ENCODE measurements at regions not wholly inside any gene's neighbourhood (a gene's known extent, or its start where the extent isn't known, plus 50 kb on each side); places are given as distances from the start of the nearest gene placed in this dataset.
A peak's percentile ranks its signal among the peaks of the same experiment; 100 is the strongest.
"Not testable (repeated sequence)": the region's sequence is repeated elsewhere in the genome, so short reads cannot be mapped to it uniquely, and the experiment has no call there.

- DNase-seq (ENCODE audit: low read depth), result not testable (repeated sequence)
Measured at GRCh38 chr2:146403546-146404160, 1441.2 kb upstream of the ACVR2A start.

DNA sequence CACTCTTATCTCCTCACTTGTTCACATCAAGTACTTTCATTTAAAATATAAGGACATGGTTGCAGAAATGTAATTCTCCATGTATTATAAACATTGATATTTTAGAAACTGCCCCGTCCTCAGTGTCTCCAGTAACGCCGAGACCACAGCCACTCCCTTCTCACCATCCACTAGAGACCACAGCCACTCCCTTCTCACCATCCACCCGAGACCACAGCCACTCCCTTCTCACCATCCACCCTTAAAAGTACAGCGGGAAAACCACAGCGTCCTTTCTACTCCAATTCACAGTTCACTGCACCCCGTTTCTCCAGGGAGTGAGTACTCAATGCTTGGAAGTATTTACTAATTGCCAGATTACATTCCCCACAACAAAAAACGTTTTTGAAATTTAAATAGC, 1452.2 kb upstream of the ACVR2A start:
- no peak for DNase-seq (ENCODE audit: low read depth)

DNA sequence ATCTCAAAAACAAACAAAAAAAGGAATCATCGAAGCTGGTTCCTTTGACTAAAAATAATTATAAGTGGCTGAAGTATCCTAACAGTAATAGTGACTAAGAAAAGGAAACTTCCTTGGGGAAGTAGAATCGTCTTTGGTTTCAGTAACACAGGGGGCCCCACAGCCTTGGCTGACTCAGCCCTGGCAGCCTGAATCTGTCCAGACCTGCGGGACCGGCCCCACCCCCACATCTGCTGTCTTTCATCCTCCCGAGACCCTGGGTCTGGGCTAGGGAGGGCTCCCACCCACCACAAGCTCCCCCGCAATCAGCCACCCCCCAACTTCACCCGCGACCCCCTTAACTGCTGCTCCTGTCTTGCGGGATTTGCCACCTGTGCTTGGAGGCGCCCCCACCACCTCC, 1452.6 kb upstream of the ACVR2A start:
- DNase-seq (ENCODE audit: low read depth), result no peak

GRCh38 chr2:146388757-146389156, 1456.1 kb upstream of the ACVR2A start:
- no peak for DNase-seq (ENCODE audit: low read depth)

- no peak for DNase-seq (ENCODE audit: low read depth)
Measured at GRCh38 chr2:146386096-146386495, 1458.7 kb upstream of the ACVR2A start.

- no peak for DNase-seq (ENCODE audit: low read depth)
Measured at GRCh38 chr2:146385031-146385430, 1459.8 kb upstream of the ACVR2A start.

GRCh38 chr2:146376511-146377064, 1468.2 kb upstream of the ACVR2A start:
- no peak for DNase-seq (ENCODE audit: low read depth)

DNA sequence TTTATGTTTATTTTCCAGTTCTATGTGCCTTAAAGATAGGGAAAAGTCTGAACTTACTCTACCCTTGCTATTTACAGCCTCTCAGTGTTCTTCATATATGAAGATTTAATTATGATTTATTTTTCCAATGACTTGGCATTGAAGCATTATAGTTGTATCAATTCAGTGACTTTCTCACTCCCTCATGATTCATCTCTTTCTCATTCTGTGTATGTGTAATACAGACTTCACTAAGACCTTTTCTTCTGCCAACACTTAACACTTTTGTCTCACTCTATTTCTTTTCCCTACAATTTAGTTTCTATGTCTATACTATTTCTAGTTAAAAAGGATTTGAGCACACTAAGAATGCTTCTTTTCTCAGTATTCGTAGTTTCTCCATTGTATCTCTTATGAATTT, 1470.3 kb upstream of the ACVR2A start:
- DNase-seq (ENCODE audit: low read depth), result no peak

DNA sequence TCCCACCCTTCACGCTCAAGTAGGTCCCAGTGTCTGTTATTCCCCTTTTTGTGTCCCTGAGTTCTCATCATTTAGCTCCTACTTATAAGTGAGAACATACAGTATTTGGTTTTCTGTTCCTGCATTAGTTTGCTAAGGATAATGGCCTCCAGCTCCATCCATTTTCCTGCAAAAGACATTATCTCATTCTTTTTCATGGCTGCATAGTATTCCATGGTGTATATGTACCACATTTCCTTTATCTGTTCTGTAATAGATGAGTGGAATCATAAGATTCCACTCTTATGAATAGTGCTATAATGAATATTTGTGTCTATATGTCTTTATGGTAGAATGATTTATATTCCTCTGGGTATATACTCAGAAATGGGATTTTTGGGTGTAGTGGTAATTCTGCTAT, 1473.5 kb upstream of the ACVR2A start:
- not testable (repeated sequence) for DNase-seq (ENCODE audit: low read depth)

- no peak for DNase-seq (ENCODE audit: low read depth)
Measured at GRCh38 chr2:146370826-146371225, 1474.0 kb upstream of the ACVR2A start.

GRCh38 chr2:146366276-146366675, 1478.6 kb upstream of the ACVR2A start:
- DNase-seq (ENCODE audit: low read depth), result no peak

DNA sequence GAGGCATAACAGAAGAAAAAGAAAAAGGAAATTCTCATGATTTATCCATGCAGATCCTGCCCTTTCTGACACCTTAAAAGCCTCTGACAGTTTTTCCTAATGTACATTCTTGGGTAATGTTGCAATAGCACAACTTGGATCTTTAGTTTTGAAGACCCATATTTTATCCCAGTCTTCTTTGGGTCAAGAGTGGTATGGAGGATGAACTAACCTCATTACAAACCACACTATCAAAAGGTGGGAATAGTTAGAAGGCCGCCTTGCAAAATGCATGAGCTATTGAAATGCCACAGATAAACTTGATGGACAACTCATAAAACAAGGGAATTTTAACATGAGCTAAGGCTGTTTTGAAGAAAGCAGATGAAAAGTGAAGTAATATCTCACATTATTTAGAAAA, 1479.8 kb upstream of the ACVR2A start:
- no peak for DNase-seq (ENCODE audit: low read depth)

GRCh38 chr2:146363731-146364130, 1481.1 kb upstream of the ACVR2A start:
- DNase-seq (ENCODE audit: low read depth), result no peak

DNA sequence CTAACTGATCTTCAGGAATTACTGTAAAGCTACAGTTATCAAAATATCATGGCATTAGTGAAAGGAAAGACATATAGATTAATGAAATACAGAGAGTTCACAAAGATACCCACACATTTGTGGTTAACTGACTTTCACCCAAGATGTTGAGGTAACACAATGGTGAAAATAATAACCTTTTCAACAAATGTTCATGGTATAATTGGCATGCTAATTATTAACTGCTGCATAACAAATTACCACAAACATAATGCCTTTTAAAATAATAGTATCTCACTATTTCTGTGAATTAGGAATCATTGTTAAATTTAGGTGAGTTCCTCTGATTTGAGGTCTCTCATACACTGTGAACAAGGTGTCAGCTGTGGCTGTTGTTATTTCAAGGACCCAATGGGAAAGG, 1493.1 kb upstream of the ACVR2A start:
- DNase-seq (ENCODE audit: low read depth), result no peak

- DNase-seq (ENCODE audit: low read depth), result no peak
Measured at GRCh38 chr2:146349334-146349733, 1495.5 kb upstream of the ACVR2A start.

DNA sequence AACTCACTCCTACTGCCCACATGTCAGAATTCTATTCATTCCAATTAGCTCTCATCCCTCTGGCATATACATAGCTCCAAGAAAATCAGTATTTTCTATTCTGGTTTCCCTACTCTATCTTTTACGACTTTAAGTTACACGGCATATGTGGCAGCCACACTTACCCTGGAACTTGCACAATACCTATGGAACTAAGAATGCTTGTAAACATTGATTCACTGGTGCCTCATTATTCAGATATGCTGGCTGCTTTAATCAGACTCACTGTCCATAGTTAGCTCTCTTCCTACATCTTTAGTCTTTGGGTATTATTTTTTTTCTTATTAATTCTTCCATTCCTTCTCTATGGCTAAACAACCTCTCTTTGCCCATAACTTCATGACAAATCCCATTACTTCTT, 1519.9 kb upstream of the ACVR2A start:
- DNase-seq (ENCODE audit: low read depth), result no peak

DNA sequence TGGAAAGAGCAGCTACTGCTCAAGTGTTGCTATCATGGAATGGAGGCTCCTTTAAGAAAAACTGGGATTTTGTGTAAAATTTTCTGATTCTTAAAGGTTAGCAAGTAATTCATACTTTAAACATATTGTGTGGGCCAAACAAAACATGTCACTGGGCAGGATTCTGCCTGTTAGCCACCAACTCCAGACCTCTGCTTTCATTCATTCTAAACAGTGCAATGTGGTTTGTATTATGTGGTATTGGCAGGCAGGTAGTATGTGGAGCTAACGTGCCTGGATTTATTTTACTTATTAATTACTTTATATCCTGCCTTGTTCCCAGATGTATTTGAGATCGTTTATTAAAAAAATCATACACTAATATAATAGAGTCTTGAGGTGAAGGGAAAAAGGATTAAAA, 1521.3 kb upstream of the ACVR2A start:
- DNase-seq (ENCODE audit: low read depth), result no peak

- DNase-seq (ENCODE audit: low read depth), result no peak
Measured at GRCh38 chr2:146321175-146321574, 1523.7 kb upstream of the ACVR2A start.

DNA sequence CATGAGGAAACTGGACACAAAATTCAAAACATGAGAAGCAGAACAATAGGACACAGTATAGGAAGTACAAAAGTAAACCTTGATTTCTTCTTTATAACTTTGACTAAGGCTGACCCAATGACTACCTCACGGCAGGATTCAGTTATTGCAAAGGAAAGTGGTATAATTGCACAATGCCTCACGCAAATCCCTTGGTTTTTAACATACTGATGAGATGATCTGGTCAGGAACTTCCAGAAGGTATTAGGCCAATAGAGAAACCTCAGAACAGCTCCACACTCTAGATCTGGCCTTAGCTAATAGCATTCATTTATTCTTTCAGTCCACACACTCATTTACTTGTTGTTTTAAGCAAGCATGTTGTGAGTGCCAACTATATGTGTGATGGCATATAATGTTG, 1526.9 kb upstream of the ACVR2A start:
- DNase-seq (ENCODE audit: low read depth), result peak; percentile 77

- DNase-seq (ENCODE audit: low read depth), result no peak
Measured at GRCh38 chr2:146312899-146313298, 1531.9 kb upstream of the ACVR2A start.

- DNase-seq (ENCODE audit: low read depth), result no peak
Measured at GRCh38 chr2:146305164-146305563, 1539.7 kb upstream of the ACVR2A start.

DNA sequence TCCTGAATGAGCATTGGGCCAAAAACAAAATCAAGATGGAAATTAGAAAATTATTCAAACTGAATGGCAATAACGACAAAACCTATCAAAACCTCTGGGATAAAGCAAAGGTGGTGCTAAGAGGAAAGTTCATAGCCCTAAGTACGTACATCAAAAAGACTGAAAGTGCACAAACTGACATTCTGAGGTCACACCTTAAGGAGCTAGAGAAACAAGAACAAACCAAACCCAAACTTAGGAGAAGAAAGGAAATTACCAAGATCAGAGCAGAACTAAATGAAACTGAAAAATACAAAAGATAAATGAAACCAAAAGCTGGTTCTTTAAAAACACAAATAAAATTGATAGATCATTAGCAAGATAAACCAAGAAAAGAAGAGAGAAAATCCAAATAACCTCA, 1543.5 kb upstream of the ACVR2A start:
- DNase-seq (ENCODE audit: low read depth), result no peak

DNA sequence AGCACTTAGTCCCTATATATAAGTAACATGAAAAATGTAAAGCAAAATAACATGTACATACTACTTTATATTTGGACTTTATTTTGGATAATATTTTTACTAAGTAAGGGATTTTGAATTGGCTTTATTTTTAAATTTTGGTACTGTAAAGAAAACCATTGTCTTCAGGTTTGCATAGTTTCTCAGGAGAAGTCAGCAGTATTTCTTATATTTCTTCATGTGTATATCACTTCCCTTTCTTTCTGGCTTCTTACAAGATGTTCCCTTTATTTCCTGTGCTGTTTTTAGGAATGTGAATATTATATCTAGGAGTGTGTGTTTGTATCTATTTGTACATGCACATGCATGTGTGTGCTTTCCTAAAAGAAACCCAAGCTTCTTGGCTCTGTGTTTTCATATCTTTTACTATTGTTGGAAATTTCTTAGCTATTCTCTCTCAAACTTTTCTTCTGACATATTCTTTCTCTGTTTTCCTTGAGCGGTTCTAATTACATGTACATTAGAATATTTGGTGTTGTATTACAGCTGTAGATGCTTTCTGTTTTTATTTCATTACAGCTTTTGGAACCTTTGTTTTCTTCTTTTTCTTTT, 1549.7 kb upstream of the ACVR2A start:
- DNase-seq (ENCODE audit: low read depth), result no peak

DNA sequence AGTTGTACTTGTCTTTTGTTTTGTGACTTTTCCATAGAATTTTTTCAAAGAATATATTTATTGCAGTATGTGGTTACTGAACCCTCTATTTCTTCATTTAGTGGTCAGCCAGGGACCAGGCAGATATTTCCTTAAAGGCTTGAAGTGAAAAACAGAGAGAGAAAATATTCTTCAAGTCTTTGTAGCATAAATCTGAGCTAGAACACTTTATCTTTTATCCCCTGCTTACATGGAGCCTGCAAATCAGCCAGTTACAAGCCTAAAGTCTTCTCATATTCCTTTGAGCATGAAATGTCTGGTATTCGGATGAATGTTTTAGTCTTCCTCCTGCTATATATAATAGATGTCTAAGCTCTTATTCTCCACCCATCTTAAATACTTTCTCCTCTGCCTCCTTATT, 1557.5 kb upstream of the ACVR2A start:
- DNase-seq (ENCODE audit: low read depth), result no peak

Data from non-pigmented ciliary epithelial cell (primary cell).